DMS53 treated with DMSO at 0.1 percent for 48 hours (cell line): ENCODE measurements at regions not wholly inside any gene's neighbourhood (a gene's known extent, or its start where the extent isn't known, plus 50 kb on each side); places are given as distances from the start of the nearest gene placed in this dataset.
"Not testable (repeated sequence)": the region's sequence is repeated elsewhere in the genome, so short reads cannot be mapped to it uniquely, and the experiment has no call there.

ENCODE experiments used
- DNase-seq: peaks from one replicate; lab custom pipeline; 2025; ENCODE audit not compliant: unreplicated experiment; lab: John Stamatoyannopoulos, UW

- DNase-seq = no peak
Observed at GRCh38 chr6:168862346-168862980, 391.2 kb downstream of the THBS2 start.

- DNase-seq = no peak
Observed at GRCh38 chr6:168860987-168861386, 392.7 kb downstream of the THBS2 start.

GRCh38 chr6:168860341-168860740 is 393.3 kb downstream of the THBS2 start:
- DNase-seq = no peak

- no peak for DNase-seq
Observed at GRCh38 chr6:168858926-168859325, 394.7 kb downstream of the THBS2 start.

- DNase-seq = no peak
Observed at GRCh38 chr6:168856914-168857313, 396.7 kb downstream of the THBS2 start.

GRCh38 chr6:168852376-168852884 is 401.2 kb downstream of the THBS2 start:
- peak; percentile 8 for DNase-seq

- peak; percentile 36 for DNase-seq
Observed at GRCh38 chr6:168851460-168852375, 401.9 kb downstream of the THBS2 start.

GRCh38 chr6:168850027-168850736 is 403.5 kb downstream of the THBS2 start:
- DNase-seq = not testable (repeated sequence)

GRCh38 chr6:168849459-168849858 is 404.2 kb downstream of the THBS2 start:
- DNase-seq = no peak

- no peak for DNase-seq
Observed at GRCh38 chr6:168848797-168849196, 404.8 kb downstream of the THBS2 start.

- DNase-seq = no peak
Observed at GRCh38 chr6:168844821-168845609, 404.0 kb downstream of the SMOC2 start.

- DNase-seq = not testable (repeated sequence)
Observed at GRCh38 chr6:168842632-168843212, 401.7 kb downstream of the SMOC2 start.

- DNase-seq = no peak
Observed at GRCh38 chr6:168841609-168842278, 400.8 kb downstream of the SMOC2 start.

- DNase-seq = not testable (repeated sequence)
Observed at GRCh38 chr6:168840932-168841331, 399.9 kb downstream of the SMOC2 start.

GRCh38 chr6:168840299-168840698 is 399.3 kb downstream of the SMOC2 start:
- not testable (repeated sequence) for DNase-seq

- DNase-seq = peak; percentile 91
Observed at GRCh38 chr6:168838037-168838399, 397.0 kb downstream of the SMOC2 start.

GRCh38 chr6:168837254-168838036 is 396.5 kb downstream of the SMOC2 start:
- DNase-seq = peak; percentile 24

GRCh38 chr6:168835991-168836390 is 395.0 kb downstream of the SMOC2 start:
- no peak for DNase-seq

GRCh38 chr6:168834801-168835200 is 393.8 kb downstream of the SMOC2 start:
- DNase-seq = no peak
